ENCODE measurements at regions not wholly inside any gene's neighbourhood (a gene's known extent, or its start where the extent isn't known, plus 50 kb on each side); places are given as distances from the start of the nearest gene placed in this dataset.

GRCh38 chr16:61313931-61314330 lies 722.3 kb downstream of the CDH8 start:
- no peak for TF ChIP-seq EZH2phosphoT487 (IDR thresholded peaks at IDR 0.05; ENCODE audit: insufficient read depth, low read depth)
- TF ChIP-seq EZH2 (IDR thresholded peaks at IDR 0.05; ENCODE audit: insufficient read depth, poor library complexity, severe bottlenecking), result no peak
- Histone ChIP-seq H3K4me2 (ENCODE audit: unreplicated experiment) (no peak overlapping the region), H3K36me3 (ENCODE audit: low read depth) (no peaks in the 10 kb centered on the region), H3K4me1 (ENCODE audit: insufficient read depth) (no peaks in the 10 kb centered on the region), H3K4me3 (no peak overlapping the region), H2AFZ (no peak overlapping the region), H3K9ac (no peak overlapping the region), H3K79me2 (ENCODE audit: insufficient read depth) (no peaks in the 10 kb centered on the region), H3K27me3 (replicated peaks; ENCODE audit: insufficient read depth) (no peaks in the 10 kb centered on the region), H4K20me1 (ENCODE audit: insufficient read depth) (no peaks in the 10 kb centered on the region), H3K9me2 (ENCODE audit: insufficient read depth) (no peaks in the 10 kb centered on the region), H3K27ac (no peak overlapping the region), H3F3A (ENCODE audit: insufficient read depth) (no peaks in the 10 kb centered on the region), H3K9me3 (ENCODE audit: low read depth) (no peaks in the 10 kb centered on the region)
- 38 to 69% methylated on average over 2 of the region's 2 CpGs for whole genome bisulfite sequencing, 2 experiments (ENCODE audit: low coverage in 1 of 2, low lambda C conversion rate in 2 of 2, missing lambda C conversion rate in 2 of 2)
- in situ Hi-C loops (cut with MboI), result no loop called here
- no peak for DNase-seq

GRCh38 chr16:61309386-61309785 lies 726.9 kb downstream of the CDH8 start:
- H4K20me1 ChIP-seq (ENCODE audit: insufficient read depth), result no peaks in the 10 kb centered on the region
- H3K79me2 ChIP-seq (ENCODE audit: insufficient read depth), result no peaks in the 10 kb centered on the region
- H3F3A ChIP-seq (ENCODE audit: insufficient read depth), result no peaks in the 10 kb centered on the region
- TF ChIP-seq EZH2 (IDR thresholded peaks at IDR 0.05; ENCODE audit: insufficient read depth, poor library complexity, severe bottlenecking) (no peak), EZH2phosphoT487 (IDR thresholded peaks at IDR 0.05; ENCODE audit: insufficient read depth, low read depth) (no peak)
- H3K36me3 ChIP-seq (ENCODE audit: low read depth), result no peaks in the 10 kb centered on the region
- no peak overlapping the region for H3K4me2 ChIP-seq (ENCODE audit: unreplicated experiment)
- H3K9me2 ChIP-seq (ENCODE audit: insufficient read depth), result no peaks in the 10 kb centered on the region
- H3K4me3 ChIP-seq, result no peak overlapping the region
- no peaks in the 10 kb centered on the region for H3K4me1 ChIP-seq (ENCODE audit: insufficient read depth)
- no peak overlapping the region for H2AFZ ChIP-seq
- no peaks in the 10 kb centered on the region for H3K9me3 ChIP-seq (ENCODE audit: low read depth)
- WGBS, 2 experiments (ENCODE audit: low coverage in 1 of 2, low lambda C conversion rate in 2 of 2, missing lambda C conversion rate in 2 of 2), result 32 to 48% methylated on average over 1 of the region's 1 CpG
- in situ Hi-C loops (cut with MboI), result no loop called here
- DNase-seq, result no peak
- no peak overlapping the region for H3K9ac ChIP-seq
- no peaks in the 10 kb centered on the region for H3K27me3 ChIP-seq (replicated peaks; ENCODE audit: insufficient read depth)
- no peak overlapping the region for H3K27ac ChIP-seq

- WGBS, 2 experiments (ENCODE audit: low coverage in 1 of 2, low lambda C conversion rate in 2 of 2, missing lambda C conversion rate in 2 of 2), result 21 to 29% methylated on average over 6 of the region's 6 CpGs
- Histone ChIP-seq H3K4me3 (no peak overlapping the region), H4K20me1 (ENCODE audit: insufficient read depth) (no peaks in the 10 kb centered on the region), H3K79me2 (ENCODE audit: insufficient read depth) (no peaks in the 10 kb centered on the region), H2AFZ (no peak overlapping the region), H3F3A (ENCODE audit: insufficient read depth) (no peaks in the 10 kb centered on the region), H3K27me3 (replicated peaks; ENCODE audit: insufficient read depth) (no peaks in the 10 kb centered on the region), H3K9me2 (ENCODE audit: insufficient read depth) (no peaks in the 10 kb centered on the region), H3K4me2 (ENCODE audit: unreplicated experiment) (no peak overlapping the region), H3K36me3 (ENCODE audit: low read depth) (no peaks in the 10 kb centered on the region), H3K9me3 (ENCODE audit: low read depth) (no peaks in the 10 kb centered on the region), H3K4me1 (ENCODE audit: insufficient read depth) (no peaks in the 10 kb centered on the region), H3K9ac (no peak overlapping the region), H3K27ac (no peak overlapping the region)
- in situ Hi-C loops (cut with MboI), result no loop called here
- TF ChIP-seq EZH2phosphoT487 (IDR thresholded peaks at IDR 0.05; ENCODE audit: insufficient read depth, low read depth), result no peak
- TF ChIP-seq EZH2 (IDR thresholded peaks at IDR 0.05; ENCODE audit: insufficient read depth, poor library complexity, severe bottlenecking), result no peak
- no peak for DNase-seq
Measured at GRCh38 chr16:61306204-61306603, 730.0 kb downstream of the CDH8 start.

- H3K9me2 ChIP-seq (ENCODE audit: insufficient read depth), result no peaks in the 10 kb centered on the region
- H2AFZ ChIP-seq, result no peak overlapping the region
- no peak overlapping the region for H3K27ac ChIP-seq
- H3K4me1 ChIP-seq (ENCODE audit: insufficient read depth), result no peaks in the 10 kb centered on the region
- no peaks in the 10 kb centered on the region for H3K79me2 ChIP-seq (ENCODE audit: insufficient read depth)
- in situ Hi-C loops (cut with MboI), result no loop called here
- no peaks in the 10 kb centered on the region for H3F3A ChIP-seq (ENCODE audit: insufficient read depth)
- no peaks in the 10 kb centered on the region for H3K9me3 ChIP-seq (ENCODE audit: low read depth)
- WGBS, 2 experiments (ENCODE audit: low coverage in 1 of 2, low lambda C conversion rate in 2 of 2, missing lambda C conversion rate in 2 of 2), result 3 to 11% methylated on average over 3 of the region's 3 CpGs
- no peaks in the 10 kb centered on the region for H4K20me1 ChIP-seq (ENCODE audit: insufficient read depth)
- no peak for DNase-seq
- H3K4me2 ChIP-seq (ENCODE audit: unreplicated experiment), result no peak overlapping the region
- no peaks in the 10 kb centered on the region for H3K27me3 ChIP-seq (replicated peaks; ENCODE audit: insufficient read depth)
- TF ChIP-seq EZH2phosphoT487 (IDR thresholded peaks at IDR 0.05; ENCODE audit: insufficient read depth, low read depth) (no peak), EZH2 (IDR thresholded peaks at IDR 0.05; ENCODE audit: insufficient read depth, poor library complexity, severe bottlenecking) (no peak)
- H3K9ac ChIP-seq, result no peak overlapping the region
- no peak overlapping the region for H3K4me3 ChIP-seq
- no peaks in the 10 kb centered on the region for H3K36me3 ChIP-seq (ENCODE audit: low read depth)
Measured at GRCh38 chr16:61296814-61297213, 739.4 kb downstream of the CDH8 start.

- Histone ChIP-seq H3K9ac (no peak overlapping the region), H3K4me3 (no peak overlapping the region), H3K27ac (no peak overlapping the region), H2AFZ (no peak overlapping the region), H3F3A (ENCODE audit: insufficient read depth) (no peaks in the 10 kb centered on the region), H3K36me3 (ENCODE audit: low read depth) (no peaks in the 10 kb centered on the region), H3K27me3 (replicated peaks; ENCODE audit: insufficient read depth) (no peaks in the 10 kb centered on the region), H4K20me1 (ENCODE audit: insufficient read depth) (no peaks in the 10 kb centered on the region), H3K9me3 (ENCODE audit: low read depth) (no peaks in the 10 kb centered on the region), H3K4me1 (ENCODE audit: insufficient read depth) (no peaks in the 10 kb centered on the region), H3K9me2 (ENCODE audit: insufficient read depth) (no peaks in the 10 kb centered on the region), H3K79me2 (ENCODE audit: insufficient read depth) (no peaks in the 10 kb centered on the region), H3K4me2 (ENCODE audit: unreplicated experiment) (no peak overlapping the region)
- in situ Hi-C loops (cut with MboI), result no loop called here
- 23 to 28% methylated on average over 7 of the region's 7 CpGs for WGBS, 2 experiments (ENCODE audit: low coverage in 1 of 2, low lambda C conversion rate in 2 of 2, missing lambda C conversion rate in 2 of 2)
- TF ChIP-seq EZH2phosphoT487 (IDR thresholded peaks at IDR 0.05; ENCODE audit: insufficient read depth, low read depth) (no peak), EZH2 (IDR thresholded peaks at IDR 0.05; ENCODE audit: insufficient read depth, poor library complexity, severe bottlenecking) (no peak)
- no peak for DNase-seq
Measured at GRCh38 chr16:61296305-61296704, 739.9 kb downstream of the CDH8 start.
